NCI-H1105 treated with DMSO at 0.1 percent for 48 hours (cell line): ENCODE measurements at regions not wholly inside any gene's neighbourhood (a gene's known extent, or its start where the extent isn't known, plus 50 kb on each side); places are given as distances from the start of the nearest gene placed in this dataset.
"Not testable (repeated sequence)": the region's sequence is repeated elsewhere in the genome, so short reads cannot be mapped to it uniquely, and the experiment has no call there.

Experiments used
- DNase-seq: peaks from one replicate; lab custom pipeline; 2025; lab: John Stamatoyannopoulos, UW

DNA sequence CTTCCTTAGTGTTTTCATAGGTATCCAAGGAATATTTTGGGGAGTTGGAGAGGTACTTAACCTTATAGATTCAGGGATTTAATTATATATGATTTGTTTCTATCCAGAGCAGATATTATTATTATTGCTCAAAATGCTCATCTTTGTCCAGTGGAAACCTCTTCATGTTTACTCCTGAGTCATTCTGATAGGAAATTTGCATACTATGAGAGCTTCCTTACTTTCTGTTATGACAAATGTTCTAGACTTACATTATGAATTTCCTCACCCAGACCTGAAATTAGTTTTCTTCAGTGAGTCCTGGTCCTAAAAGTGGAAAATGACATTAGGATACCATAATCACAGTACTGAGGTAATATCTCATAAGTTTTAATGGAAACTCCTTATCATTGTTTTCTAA, 57.5 kb upstream of the PLPPR5 start:
- no peak for DNase-seq

DNA sequence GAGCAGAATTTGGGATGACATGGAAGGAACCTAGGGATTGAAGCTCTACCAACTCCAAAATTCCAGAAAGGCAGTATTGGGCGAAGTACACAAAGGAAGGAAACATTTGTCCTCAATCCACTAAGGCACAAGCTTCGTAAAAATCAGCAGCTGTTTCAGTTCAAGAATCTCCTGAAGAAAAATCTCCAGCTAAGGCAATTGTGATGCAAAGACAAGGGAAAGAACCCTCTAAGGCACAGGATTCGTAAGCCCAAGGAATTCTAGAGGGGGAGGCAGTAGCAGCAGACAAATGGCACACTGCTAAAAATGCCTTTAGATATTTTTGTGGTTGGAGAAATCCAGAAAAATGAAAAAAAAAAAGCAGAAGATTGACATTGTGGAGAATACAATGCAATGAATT, 64.5 kb upstream of the PLPPR5 start:
- no peak for DNase-seq

DNA sequence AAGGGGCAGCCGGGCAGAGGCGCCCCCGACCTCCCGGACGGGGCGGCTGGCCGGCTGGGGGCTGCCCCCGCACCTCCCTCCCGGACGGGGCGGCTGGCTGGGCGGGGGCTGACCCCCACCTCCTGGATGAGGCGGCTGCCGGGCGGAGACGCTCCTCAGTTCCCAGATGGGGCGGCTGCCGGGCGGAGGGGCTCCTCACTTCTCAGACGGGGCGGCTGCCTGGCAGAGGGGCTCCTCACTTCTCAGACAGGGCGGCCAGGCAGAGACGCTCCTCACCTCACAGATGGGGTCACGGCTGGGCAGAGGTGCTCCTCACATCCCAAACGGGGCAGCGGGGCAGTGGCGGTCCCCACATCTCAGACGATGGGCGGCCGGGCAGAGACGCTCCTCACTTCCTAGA, 73.9 kb upstream of the PLPPR5 start:
- not testable (repeated sequence) for DNase-seq

DNA sequence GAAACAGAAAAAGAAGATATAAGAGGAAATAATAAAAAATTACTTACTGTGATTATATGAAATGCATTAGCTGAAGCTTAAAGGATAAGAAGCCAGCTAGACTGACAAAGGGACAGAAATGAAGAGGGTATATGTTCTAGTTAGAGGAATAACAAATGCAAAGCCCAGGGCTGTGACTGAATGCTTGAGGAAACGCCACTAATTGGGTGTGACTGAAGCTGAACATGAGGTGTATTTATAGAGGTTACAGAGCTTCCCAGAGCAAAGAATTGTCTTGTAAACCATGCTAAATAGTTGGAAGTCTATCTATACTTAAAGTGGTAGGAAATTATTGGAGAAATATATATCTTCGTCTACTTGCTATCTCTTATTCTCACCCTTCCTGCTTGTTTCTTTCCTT, 77.7 kb upstream of the PLPPR5 start:
- no peak for DNase-seq

DNA sequence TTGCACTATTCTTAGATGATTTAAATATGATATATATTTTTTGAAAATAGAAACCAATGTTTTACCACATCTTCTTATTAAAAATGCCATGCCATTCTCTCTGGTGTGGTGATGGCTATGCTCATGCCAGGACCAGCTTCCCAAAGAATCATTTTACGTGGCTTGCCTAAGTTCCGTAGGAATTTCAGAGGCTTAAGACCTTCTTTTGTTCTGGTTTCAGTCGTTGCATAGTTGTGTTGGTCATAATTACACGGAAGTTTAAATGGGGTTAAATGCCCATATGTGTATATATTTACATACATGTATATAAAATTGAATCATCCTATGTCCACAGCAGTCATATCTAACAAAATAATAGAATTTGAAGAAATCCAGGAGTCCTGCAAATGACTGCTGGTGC, 78.7 kb upstream of the PLPPR5 start:
- DNase-seq, result no peak

DNA sequence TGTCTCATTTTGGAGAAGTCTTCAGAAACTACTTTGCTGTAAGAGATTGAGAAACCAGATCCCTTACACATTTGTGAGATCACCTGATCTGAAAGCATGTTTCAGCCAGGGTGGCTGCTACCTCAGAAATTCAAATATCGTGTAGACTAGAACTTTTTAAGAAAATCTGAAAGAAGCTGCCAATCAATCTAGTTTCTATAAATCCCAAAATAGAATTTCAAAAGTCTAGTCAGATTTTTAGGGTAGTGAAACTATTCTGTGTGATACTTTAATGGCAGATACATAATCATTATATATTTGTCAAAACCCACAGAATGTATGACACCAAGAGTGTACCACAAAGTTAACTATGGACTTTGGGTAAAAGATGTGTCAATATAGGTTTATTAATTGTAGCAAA, 79.9 kb upstream of the PLPPR5 start:
- no peak for DNase-seq

DNA sequence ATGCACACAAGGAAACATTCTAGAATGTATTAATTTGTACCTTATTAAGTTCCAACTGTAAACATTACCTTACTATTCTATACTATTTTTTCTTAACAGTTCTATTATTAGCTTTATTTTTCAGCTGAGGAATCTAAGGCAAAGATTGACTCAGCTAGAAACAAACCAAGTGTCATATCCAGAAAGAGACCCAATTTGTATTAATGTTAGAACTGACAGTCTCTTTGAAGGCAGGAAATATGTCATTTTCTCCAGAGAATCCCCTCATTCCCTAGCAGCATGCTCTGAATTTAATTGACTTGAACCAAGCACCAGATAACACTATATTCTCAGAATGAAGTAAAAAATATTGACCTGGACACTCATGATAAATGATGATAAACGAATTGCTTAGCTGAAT, 81.4 kb upstream of the PLPPR5 start:
- no peak for DNase-seq

DNA sequence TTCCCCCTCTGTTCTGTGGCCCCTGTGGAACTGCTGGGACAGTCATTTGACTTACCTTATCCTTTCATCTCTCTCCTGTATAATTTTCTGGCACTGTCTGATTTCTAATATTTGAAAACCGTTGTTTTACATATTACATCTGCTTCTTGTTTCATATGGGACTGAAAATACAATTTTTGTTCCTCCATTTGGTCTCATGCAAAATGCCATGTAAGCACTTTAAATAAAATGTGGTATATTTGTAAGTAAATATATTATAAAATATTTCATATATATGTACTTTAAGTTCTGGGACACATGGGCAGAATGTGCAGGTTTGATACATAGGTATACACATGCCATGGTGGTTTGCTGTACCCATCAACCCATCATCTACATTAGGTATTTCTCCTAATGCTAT, 93.9 kb upstream of the PLPPR5 start:
- no peak for DNase-seq

DNA sequence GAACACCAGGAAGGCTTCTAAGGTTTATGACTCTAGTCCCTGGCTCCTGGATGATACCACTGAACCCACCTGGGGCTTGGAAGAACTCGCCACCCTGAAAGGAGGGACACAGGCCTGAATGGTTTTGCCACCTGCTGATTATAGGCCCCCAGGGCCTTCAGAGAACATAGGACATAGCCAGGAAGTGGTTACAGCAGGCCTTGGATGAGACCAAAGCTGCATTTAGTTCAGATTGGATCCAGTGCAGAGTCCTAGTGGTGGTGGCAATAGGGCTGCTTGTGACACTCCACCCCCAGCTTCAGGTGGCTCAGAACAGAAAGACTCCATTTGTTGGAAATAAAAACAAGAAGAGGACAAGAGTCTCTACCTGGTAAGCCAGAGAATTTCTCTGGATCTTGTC, 101.6 kb upstream of the PLPPR5 start:
- DNase-seq, result no peak

DNA sequence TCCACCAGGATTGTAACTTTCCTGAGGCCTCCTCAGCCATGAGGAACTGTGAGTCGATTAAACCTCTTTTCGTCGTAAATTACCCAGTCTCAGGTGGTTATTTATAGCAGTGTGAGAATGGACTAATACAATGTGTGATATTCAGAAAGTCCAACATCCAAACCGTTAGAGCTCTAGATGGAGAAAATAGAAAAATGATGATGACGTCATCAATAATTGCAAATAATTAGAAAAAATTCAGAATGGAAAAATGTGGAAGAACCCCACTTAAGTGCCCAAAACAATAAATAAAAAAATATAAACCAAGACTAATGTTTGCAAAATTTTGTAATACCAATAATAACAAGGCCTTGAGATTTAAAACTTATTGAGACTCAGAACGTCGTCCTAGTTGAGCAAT, 103.0 kb upstream of the PLPPR5 start:
- no peak for DNase-seq

DNA sequence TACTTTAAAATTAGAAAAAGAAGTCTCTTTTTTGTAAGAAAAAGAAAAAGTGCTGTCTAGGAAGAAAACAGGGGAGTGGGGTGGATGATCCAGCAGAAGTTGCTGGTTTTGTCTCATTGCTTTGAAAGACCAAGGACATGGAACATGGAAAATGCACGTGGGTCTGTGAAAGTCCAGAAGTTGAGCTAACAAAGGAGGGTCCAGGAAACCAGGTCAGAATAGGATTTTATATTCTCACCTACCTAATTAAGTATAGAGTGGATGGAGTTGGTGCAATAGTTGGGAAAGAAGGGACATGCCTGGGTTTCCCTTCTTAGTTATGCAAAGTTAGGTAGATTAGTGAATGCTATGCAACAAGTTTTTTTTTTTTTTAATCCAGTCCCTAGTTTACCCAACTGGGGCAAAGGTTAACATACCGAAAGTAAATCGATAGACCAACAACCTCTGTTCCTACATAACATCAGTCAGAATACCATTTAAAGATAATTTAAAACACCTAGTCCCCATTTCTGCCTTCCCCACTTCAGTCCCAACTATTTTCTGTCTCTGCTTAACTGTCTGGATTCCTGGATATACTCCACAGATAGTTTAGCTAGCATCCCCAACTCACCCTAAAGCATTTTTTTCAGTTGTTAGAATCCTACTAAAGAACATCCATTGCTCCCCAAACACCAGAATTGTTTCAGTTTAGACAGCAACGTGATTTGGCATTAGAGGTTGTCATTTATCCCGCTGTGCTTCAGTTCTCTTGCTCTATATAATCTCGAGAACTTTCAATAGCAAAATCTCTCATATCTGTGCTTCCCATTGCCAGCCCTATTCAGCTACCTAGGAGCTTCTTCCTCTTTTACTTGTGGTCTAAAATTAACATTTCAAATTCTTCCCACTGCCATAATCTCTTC, 105.7 kb upstream of the PLPPR5 start:
- no peak for DNase-seq

DNA sequence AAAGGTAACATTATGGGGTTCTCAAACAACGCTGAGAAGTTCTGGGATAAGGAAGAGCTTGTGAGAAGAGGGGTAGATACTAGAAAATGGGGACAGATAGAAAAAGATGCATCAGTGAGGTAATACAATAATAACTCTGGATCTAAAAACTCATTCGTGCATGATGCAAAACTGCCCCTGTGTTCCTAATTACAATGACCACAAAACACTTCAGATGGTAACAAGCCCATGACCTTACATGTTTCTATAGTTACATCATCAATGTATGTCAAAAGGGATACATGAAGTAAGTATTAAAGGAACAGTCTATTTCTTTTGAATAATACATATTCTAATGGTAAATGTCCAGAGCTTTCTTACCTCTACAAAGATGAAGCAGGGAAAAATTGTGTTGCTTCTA, 110.6 kb upstream of the PLPPR5 start:
- no peak for DNase-seq

DNA sequence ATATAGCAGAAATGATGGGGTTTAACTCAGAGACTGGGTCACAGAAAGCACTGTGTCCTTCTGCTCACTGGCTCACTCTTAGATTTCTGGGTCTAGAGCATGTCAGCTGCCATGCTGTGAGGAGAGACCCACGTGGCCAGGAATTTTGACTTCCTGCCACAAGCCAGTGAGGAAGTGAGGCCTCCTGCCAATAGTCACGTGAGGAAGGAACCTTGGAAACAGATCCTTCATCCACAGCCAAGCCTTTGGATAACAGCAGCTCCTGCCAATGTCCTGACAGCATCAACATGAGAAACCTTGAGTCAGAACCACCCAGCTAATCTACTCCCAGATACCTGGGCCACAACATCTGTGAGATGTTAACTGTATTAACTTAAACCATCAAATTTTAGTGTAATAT, 114.5 kb upstream of the PLPPR5 start:
- DNase-seq, result no peak

DNA sequence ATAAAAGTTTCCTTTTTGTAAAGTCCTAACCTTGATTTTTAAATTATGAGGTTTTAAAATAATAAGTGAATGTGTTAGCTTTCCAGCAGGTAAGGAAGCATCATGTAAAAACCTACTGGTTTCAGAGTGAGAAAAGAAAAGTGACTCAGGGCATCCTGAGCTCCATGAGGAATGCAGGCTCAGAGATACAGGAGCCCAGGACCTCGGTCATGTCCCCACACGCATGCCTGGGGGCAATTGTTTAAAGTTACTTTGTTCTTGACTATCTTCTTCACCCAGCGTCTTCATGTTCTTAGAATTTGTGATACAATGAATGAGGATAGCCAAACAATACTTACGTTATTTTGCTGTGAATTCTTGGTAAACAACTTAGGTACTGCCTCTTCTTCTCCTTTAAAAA, 117.4 kb upstream of the PLPPR5 start:
- DNase-seq, result no peak

DNA sequence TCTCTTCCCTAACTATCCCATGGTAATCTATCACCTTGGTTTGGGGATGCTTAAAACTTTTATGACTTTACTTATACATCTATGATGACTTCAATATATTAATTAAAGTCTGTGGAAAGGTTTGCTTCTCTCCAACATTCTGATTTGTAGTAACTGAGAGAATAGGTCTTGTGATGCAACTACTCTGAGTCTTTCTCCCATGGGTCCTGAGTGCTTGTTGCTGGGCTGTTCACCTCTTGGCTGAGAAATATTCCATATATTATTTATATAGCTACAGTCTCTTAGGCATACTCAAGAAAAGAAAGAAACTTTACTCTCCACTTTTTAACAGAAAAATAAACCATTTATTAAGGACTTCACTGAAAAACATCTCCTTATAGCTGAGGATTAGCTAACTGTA, 119.3 kb upstream of the PLPPR5 start:
- no peak for DNase-seq

DNA sequence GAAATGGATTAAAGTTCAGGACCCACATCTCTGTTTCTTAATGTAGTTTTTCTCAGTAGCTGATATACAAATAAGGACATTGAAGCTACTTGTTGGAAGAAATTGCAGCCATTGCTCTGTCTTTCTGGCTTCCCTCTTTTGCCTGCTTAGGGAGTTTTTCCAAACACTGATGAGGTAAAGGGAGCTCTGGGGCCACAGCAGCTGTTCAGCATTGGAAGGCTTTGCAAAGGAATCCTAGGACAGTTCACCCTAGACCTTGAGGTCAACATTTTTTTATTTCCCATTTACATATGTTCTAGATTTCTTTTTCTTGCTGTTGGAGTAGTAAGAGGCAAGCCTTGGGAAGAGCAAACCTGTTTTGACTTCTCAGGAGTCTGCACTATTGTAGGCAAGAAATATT, 126.9 kb upstream of the PLPPR5 start:
- DNase-seq, result no peak

DNA sequence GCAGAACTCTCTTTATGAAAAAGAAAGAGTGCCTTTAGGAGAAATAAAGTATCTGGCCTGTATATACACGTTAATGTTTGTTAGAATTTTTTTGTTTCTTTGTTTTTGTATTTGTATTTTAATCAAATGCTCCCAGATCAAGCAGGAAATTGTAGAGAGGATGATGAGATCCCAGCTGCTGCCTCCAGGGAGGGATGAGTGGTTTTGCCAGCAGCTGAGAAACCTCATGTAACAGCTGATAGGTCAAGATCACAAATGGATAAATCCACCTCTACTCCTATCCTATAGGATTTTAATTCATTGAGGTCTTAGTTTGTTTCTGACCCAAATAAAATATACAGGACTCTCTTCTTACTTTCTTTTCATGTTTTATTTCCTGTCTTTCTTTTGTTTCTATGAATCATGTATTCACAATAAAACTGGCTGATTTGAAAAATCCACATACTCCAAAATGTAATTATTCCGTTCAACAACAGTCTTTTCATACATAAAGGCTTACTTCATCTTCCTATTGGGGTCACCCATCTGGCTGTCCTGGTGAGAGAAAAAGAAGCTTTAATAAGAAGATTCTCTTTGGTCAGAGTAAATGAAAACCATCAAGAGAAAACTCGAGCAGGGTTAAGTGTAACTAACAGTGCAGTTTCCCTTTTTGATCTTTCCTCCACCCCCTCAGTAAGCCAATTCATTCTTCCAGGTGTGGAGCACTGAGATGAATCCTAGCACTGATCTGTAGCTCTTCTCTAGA, 129.3 kb upstream of the PLPPR5 start:
- DNase-seq, result no peak

DNA sequence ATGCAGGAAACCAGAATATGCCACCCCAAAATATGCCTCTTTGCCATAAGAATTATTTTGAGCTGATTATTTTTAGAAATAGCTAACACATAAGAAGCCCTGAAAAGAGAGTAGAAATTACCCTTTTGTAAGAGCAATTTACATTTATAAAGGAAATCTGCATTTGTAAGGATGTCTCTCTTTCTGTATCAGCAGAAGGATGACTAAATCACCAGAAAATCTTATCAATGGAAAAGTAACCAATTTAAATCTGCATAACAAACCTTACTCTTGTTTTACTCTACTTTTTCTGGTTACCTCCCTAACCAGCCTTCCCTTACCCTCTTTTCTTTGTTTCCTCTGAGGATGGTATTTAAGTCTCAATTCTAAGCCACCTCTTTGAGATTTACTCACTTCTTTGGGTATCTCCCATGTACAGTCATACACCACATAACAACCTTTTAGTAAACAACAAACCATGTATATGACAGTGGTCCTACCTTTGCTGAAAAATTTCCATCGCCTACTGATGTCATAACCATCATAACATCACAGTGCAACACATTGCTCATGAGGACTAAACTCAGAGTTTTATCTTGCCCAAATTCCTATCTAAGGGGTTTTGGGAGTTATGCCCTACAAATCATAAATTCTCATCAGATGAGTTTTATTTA, 126.6 kb upstream of the PLPPR4 start:
- no peak for DNase-seq

DNA sequence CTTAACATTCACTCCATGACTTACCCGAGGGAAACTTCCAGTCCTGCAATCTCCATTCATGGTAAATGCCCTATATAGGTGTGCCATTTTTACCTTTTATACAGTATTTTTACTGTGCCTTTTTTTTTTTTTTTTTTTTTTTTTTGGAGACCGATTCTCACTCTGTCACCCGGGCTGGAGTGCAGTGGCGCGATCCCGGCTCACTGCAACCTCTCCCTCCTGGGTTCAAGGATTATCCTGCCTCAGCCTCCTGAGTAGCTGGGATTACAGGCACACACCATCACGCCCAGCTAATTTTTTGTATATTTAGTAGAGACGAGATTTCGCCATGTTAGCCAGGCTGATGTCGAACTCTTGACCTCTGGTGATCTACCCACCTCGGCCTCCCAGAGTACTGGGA, 124.4 kb upstream of the PLPPR4 start:
- no peak for DNase-seq

DNA sequence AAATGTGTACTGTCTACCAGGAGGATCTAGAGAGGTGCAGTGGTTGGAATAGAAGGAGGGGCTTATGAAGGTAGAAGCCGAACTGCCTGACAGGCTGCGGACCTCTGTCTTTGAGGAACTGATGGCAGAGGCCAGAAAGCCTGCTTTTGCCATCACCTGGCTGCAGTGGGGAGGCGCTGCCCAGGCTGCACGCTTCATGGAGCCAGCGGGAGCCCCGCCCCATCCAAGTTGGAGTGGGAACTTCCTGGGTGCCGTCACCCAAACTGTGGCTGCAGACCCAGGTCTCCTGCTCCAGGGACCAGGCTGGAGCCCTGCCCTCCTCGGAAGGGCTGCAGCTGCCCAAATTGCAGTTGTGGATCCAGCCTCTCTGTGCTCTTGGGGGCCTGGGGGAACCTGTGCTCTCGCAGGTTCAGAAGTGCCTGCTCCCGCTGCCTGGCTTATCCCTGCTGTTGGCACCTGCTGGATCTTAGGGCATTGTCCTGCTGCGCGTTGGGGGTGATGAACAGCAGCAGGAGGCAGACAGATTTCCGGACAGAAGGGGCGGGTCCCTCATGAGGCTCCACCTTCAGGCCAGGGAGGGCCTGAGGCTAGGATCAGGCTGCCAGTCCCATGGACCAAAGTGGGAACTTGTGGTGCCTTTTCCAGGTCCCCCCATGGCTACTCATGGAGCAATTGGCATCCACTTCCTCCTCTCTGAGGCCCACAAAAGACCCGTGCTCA, 118.0 kb upstream of the PLPPR4 start:
- no peak for DNase-seq

DNA sequence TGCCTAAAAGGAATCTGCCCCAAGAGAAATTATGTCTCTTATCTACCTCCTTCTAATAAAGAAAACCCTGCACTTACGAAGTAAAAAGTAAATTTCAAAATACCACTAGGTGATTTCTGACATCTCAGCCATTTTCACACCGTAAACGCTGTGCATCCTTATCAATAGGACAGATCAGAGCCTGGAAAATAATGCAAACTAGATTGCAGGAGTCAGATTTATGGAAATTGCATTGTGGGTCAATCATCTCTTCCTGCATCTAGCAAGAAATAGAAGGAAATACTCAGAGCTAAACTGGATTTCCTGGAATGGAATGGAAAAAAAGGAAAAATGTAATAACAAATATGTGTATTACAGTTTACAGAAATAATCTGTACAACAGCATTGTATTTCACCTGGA, 114.3 kb upstream of the PLPPR4 start:
- no peak for DNase-seq

DNA sequence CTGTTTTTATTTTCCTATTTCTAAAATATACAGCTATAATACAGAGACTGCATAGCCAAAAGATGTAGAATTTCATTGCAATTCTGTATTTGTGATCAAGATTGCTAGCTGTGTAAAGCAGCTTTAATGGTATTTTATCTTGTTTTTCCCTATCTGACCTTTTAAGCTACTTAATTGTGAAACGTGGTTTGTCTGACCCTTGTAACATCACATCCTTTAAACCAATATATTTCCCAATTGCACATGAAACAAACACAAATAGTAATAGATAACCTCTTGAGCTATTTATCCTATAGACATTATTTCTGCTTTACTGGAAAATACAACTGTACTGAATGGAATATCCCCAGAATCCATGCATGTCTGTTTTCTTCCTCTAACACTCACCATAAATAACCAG, 112.2 kb upstream of the PLPPR4 start:
- DNase-seq, result no peak
